NCI-H2196 treated with DMSO at 0.1 percent for 48 hours (cell line): ENCODE measurements at regions not wholly inside any gene's neighbourhood (a gene's known extent, or its start where the extent isn't known, plus 50 kb on each side); places are given as distances from the start of the nearest gene placed in this dataset.
"Not testable (repeated sequence)": the region's sequence is repeated elsewhere in the genome, so short reads cannot be mapped to it uniquely, and the experiment has no call there.

Experiments
- DNase-seq: peaks from one replicate; lab custom pipeline; 2025; ENCODE audit not compliant: unreplicated experiment; lab: John Stamatoyannopoulos, UW

DNA sequence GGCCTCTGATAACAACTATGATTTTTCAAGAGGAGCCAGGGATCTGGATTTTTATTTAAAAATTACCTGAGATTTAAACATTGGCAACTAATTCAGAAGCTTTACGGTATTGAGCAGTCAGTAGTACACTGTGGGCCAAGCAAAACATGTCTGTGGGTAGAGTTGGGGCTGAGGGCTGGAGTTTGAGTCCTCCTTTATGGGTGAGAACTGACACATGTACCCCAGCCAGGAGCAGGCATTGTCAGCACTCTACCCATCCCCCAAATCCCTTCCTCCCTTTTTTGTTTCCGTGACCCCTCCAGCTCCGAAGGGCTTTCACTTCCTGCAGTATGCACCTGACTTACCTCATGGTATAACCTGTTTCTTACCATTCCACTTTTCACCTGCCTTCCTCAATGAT lies 131.4 kb downstream of the SNX5 start:
- DNase-seq, result no peak

DNA sequence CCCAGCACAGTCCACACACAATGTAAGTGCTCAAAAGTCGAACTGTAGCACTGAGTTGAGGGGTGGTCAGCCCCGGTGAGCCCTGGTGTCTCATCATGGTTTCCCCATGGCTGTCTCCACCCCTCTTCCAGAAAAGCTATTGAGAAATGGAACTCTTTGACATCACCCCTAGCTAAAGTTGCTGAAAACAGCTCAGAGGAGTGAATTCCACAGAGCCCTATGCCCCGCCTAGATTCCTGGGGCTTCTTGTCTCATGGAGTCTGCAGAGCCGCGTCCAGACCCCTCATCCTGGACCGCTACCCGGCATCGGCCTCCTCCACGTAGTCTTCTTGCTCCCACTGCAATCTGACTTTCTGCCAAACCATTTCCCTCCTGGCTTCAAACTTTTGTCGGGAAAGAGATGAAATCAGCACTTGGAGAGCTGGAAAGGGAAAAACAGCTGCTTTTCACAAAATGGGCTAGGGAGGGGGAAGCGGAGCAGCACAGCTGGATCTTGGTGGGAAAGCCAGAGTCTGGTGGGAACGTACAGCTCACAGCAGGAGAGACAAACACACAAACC lies 132.2 kb downstream of the SNX5 start:
- DNase-seq, result no peak

DNA sequence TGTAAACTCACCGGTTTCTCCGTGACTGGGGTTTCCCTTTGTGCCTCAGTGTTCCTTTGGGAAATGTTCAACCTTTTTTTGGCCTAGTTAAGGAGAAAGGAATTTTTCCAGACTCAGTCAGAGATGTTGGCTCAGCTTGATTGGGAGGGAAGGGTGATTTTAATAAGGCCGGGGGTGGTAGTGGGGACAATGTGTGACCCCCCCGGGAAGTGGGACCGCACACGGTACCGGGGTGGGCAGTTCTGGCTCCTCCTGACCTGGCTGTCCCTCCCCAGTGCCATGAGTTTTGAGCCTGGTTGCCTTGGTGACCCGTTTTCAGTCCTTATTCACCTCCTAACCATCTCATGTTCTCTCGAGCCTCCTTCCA lies 132.7 kb downstream of the SNX5 start:
- no peak for DNase-seq

DNA sequence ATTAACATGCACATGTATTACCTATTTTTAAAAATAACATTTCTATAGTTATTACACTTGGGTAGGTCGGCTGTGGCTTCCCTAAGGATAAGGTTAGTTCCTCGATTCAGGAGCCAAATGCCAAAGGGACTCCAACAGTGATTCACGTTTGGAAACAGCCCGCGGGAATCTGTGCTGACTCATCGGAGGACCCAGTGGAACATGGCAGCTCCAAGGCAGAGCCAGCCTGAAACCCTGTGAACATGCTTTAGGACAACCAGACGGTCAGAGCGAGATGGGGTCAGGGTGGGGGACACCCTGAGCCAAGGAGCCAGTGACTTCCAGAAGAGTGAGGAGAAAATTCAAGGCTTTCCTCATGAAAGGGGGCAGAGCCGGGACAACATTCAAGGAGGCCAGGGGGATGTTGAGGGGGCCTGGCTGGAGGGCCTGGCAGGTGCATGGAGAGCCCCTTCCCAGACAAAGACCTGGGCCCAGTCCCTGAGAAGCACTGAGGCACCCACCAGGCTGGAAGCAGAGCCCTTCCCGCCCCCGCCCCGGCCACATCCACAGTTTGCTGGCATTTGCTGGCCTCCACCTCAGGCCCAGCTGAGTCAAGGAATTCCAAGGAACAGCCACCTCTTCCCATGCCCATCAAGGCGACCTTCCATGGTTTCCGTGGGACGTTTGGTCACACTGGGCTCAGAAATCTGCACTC lies 133.2 kb downstream of the SNX5 start:
- DNase-seq, result no peak

DNA sequence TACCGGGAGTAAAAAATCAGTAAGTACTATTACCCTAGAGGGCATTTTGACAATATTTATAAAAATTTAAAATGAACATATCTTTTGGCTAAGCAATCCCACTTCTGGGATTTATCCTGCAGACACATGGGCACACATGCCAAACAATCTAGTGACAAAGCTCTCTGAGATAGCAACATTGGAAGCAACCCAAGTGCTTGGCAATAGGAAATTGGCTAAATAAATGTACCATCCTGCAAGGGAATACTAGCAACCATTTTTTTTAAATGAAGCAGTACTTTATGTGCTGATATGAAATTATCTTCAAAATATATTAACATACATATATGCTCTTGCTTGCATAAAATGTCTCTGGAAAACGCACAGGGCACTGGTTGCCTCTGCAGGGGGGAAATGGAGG lies 133.8 kb downstream of the SNX5 start:
- DNase-seq, result no peak

DNA sequence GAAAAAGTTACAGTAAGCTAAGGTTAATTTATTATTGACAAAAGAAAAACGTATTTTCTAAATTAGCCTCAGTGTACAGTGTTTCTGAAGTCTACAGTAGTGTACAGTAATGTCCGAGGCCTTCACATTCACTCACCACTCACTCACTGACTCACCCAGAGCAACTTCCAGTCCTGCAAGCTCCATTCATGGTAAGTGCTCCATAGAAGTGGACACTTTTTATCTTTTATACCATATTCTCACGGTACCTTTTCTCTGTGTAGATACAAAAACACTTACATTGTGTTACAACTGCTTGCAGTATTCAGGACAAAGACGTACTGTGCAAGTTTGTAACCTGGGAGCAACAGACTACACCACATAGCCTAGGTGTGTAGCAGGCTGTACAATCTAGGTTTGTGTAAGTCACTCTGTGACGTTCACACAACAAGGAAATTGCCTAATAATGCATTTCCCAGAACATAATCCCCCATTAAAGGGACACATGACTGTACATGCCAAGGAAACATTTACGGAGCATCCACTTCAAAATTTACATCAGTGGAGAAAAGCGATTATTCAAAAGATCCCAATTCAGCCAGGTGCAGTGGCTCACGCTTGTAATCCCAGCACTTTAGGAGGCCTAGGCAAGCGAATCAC lies 133.4 kb downstream of the BANF2 start:
- DNase-seq, result no peak

DNA sequence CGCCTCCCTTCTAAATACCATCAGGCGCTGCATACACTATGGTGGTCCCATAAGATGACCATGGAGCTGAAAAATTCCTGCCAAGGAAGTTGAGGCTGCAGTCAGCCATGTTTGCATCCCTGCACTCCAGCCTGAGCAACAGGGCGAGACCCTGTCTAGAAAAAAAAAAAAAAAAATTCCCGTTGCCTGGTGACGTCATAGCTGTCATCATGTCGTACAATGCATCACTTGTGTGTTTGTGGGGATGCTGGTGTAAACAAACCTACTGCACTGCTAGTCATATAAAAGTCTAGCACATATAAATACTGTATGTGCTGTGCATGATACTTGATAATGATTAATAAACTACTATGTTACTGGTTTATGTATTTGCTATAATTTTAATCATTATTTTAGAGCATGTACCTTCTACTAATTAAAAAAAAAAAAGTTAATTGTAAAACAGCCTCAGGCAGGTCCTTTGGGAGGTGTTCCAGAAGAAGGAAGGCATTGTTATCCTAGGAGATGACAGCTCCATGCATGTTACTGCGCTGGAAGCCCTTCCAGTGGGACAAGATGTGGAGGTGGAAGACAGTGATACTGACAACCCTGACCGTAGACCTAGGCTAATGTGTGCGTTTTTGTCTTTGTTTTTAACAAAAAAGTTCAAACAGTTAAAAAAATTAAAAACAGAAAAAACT lies 132.6 kb downstream of the BANF2 start:
- no peak for DNase-seq

DNA sequence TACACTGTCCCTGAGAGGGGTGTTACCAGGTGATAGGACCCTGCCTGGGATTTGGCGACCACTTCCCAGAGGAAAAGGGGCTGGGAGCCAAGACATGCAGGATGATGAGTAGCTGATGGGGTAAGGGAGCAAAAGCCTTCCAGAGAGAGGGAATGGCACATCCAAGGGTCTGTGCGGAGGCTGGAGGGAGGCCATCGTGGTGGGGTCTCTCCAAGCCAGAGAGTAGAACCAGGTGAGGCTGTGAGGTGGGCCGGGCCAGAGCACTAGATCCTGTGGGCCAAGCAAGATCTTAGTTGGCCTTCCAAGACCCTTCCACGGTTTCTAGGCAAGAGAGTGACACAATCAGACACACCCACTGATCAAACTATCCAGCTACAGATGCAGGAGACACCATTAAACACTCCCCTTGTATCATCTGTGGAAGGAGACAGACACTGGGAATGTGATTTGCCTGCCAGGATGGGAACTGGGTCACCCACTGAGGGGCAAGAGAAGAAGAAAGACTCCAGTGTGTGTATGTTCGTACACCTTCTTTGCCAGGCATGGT lies 128.9 kb downstream of the BANF2 start:
- no peak for DNase-seq

DNA sequence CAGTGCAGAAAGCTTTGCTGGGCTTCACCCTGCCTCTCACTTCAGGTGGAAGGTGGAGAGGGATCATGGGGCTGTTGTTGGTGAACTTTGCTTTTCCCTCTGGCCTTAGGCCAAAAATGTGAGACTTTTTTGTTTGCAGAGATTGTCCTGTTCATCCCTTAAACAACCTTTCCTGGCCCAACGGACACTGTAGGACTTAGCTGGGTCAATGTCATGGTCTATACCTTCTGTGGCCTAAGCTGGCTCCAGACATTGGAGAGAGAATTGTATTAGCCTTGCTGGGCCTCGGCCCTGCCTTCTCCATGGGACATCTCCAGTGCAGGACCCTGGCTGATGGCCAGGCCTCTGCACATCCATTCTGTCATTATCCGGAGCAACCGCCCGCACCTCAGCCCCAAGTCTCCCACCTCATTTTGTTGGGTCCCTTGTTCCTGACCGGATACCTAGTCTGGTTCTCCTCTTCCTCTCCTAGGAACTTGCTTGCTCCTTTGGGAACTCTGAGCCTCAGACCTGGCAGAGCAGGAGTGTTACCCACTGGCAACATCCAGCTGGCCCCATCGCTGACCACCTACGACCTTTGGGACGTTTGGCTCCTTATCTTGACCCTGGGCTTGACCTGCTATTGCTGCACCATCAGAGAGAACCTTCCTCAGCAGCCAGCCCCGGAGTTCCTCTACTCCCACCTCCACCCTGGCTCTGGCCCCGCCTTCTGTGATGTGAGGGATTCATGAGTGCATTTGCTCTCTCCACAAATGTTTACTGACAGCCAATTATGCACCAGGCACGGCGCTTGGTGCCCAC lies 128.2 kb downstream of the BANF2 start:
- no peak for DNase-seq

DNA sequence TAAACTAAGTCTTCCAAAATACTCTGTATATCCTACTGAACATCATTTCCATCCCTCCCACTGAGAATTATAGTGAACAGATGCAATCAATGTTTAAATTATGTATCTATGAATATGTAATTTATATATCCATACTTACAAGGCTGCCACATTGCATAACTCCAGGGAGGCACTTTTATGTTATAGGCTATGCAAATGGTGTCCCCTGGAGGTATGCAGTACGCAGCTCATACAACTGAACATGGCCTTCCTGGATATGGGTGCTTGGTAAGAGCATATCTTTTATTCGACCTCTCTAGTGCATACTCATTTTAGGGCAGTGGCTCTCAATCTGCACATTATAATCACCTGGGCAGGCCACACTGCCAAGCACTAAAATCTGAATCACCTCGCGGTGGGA lies 127.3 kb downstream of the BANF2 start:
- DNase-seq, result no peak

DNA sequence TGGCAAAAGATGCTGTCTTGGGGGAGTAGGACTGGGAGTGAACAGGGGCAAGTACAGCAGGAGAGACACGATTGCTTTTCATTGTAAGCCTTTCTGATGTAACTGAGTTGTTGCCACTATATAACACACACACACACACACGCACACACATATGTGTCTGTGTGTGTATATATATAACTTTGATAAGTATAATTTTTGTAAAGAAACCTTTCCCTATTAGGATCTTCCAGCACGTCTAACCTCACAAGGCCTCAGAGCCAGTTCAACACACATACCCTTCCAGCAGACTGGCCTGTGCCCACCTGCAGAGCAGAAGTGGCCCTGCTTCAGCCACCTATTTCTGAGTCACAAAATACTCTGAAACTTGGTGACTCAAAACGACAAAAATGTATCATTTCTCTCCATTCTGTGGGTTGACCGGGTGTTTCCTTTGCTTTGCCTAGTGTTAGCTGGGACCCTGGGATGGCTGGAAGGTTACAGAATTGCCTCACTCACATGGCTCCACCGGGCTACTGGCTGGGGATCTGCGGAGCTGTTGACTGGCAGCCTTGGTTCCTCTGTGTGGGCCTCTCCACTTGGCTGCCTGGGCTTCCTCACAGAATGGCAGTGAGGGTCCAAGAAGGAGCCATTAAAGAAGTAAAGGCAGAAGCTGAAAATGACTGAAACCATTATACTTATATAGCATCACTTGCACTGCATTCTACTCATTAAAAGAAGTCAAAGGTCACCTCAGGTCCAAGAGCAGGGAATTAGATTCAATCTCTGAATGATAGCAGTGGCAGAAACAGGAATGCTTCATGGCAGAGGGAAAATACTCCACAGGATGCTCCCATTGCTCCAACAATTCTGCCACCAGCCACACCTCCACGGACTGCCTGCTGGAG lies 126.4 kb downstream of the BANF2 start:
- no peak for DNase-seq

DNA sequence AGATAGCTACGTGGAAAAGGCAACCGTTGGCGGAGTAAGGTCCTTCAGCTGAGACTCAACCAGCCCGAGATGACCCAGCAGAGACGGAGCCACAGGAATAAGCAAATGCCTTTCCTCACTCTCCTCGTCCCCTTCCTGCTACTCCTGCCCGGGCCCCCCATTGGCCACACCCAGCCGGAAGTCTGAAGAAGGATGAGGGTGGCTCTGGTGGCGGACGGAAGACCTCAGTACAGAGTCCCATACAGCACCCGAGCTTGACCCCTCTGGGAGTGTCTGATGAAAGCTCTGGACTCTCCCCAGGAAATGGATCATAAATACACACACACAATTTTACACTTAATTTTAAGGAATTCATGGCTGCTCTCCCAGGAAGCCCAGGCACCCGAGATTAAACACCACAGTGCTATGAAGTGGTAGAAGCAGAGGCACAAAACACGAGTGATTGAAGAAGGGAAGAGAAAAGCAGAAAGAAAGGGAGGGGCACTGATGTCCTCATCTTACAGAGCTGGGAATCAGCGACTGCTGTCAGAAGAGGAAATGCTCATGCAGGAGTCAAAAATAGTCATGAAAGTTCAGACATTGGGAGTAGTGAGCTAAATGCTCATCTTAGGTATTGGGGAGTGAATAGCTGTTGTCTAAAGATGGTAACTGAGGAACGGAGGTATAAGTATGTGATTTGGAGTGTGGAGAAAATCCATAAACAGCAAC lies 125.6 kb downstream of the BANF2 start:
- DNase-seq, result no peak

DNA sequence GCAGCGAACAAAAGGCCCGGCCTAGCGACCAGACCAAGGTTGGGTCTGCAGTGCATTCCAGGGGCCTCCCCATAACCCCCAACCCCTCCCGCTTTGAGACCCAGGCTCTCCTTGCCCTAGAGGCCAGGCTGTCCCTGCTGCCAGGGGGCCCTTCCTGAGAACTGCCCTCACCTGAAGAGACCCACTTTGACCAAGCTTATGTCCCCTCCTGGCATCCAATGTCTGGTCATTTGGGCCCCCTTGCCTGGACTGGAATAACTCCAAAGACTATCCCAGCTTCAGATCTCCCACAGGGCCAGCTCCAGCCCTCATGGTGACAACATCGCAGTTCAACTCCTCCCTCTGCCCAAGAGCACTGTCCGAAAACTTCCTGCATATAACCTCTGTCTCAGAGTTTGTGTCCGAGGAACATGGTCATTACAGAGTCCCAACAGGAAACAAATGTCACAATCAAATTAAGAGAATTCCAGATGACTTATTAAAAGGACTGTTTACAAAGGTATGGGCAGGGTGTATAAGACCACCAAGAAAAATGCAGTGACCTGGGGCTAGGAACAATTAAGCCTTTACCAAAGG lies 125.0 kb downstream of the BANF2 start:
- no peak for DNase-seq

DNA sequence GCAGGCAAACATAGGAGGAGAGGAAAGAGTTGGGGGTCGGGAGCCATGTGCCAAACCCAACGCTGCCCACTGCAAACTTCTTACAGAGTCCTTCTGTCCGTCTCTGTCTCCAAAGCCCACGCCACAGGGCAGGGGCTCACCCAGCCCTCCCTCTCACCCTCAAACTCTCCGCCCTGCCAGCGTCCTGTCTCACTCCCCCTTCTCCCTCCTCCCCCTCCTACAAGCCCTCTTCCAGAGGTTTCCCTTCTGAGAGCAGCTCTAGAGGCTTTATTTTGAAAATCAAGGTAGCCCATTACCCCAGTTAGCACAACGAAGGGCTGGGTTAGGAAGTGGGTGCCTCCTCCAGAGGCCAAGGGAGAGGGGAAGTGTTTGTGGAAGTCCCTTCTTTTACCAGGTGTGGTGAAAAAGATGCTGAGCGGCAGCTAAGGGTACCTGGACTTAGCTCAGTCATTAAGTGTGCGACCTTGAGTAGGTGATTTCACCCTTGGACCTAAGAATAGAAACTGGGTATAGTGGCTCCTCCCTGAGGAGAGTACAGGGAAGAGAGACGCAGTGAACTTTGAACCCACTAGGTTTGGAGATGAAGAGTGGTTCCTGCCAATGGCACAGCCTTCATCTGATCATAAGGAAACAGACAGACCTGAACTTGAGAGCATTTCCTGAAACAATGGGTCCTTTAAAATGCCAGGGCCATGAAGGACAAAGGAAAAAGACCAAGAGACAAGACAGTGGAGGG lies 123.8 kb downstream of the BANF2 start:
- DNase-seq, result no peak

DNA sequence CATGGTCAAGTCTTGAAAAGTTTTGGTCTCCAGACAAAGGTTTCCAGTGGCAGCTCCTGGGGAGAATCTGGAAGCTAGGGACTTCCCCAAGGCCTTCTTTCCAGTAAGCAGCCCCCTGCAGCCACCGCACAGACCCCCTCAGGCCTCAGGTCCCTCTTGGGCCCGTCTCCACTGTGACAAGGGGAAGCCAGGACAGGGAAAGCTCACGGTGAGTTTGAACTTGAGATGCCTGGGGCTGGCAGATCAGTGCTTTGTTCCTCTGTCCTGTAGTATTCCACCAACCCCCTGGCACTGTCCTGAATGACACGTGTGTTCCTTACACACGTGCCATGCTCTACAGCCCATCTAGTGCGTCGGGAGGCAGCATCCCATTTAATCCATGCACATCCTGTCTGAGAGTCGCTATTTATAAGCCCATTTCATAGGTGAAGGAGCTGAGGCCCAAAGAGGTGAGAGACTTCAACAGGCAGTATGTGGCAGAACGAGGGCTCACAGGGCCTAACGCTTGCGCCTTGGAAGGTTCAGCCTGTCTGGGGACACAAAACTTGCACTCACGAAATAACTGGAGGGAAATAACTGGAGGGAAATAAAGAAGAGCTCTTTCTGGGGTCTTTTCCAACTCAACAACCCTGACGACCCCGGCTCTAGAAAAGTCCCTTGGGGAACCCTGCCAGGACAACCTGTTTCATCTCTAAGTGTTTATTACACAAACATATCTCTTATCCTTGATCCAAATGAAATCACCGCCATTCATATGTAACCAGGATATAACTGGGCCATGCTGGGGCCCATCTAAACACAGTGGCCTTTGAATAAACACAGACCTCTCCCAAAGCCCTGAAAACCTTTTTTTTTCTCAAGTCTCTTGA lies 123.0 kb downstream of the BANF2 start:
- DNase-seq, result no peak

DNA sequence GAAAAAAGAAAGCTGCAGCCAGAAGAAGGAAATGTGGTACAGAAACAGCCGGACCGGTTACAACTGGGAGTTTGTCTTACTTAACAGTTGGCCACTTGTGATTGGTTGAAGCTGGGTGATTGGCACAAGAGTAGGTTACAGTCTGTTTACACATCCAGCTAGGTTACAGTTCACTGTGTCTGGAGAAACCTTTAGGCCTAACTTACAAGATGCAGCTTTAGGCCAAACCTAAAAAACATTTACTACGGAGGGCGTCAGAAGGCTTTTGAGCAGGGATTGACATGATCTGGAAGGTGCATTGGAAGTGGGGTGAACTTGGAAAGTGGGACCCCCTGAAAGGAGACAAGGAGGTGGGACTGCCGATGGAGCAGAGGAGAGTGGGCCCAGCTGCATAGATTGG lies 122.3 kb downstream of the BANF2 start:
- DNase-seq, result no peak

DNA sequence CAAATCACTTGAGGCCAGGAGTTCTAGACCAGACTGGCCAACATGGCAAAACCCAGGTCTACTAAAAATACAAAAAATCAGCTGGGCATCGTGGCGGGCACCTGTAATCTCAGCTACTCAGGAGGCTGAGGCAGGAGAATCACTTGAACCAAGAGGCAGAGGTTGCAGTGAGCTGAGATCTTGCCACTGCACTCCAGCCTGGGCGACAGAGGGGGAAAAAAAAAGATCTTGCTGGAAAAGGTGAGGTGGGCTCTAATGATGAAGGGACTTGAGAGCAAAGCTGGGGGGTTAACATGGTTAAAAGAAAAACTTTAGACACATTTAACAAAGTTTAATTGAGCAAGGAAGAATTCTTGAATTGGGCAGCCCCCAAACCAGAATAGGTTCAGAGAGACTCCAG lies 121.8 kb downstream of the BANF2 start:
- DNase-seq, result not testable (repeated sequence)
